Epithelial cell of esophagus (primary cell): ENCODE measurements at regions not wholly inside any gene's neighbourhood (a gene's known extent, or its start where the extent isn't known, plus 50 kb on each side); places are given as distances from the start of the nearest gene placed in this dataset.
A peak's percentile ranks its signal among the peaks of the same experiment; 100 is the strongest.

Source experiments
- DNase-seq: peaks from one replicate; pipeline ENCODE4 v3.0.0; 2010; ENCODE audit warnings: low read depth
- H3K4me3 ChIP-seq: 2 replicates; pipeline ENCODE4 v1.5.1; 2011; ENCODE audit warnings: mild to moderate bottlenecking, low read length, control low read depth
- TF ChIP-seq, protein P1 (sequence below): IDR thresholded peaks from 2 replicates; pipeline ENCODE4 v1.5.1; 2011; ENCODE audit warnings: low read depth, mild to moderate bottlenecking, low read length, control low read depth, inconsistent platforms; ENCODE audit not compliant: insufficient read depth; ENCODE audit errors: missing control alignments

DNA sequence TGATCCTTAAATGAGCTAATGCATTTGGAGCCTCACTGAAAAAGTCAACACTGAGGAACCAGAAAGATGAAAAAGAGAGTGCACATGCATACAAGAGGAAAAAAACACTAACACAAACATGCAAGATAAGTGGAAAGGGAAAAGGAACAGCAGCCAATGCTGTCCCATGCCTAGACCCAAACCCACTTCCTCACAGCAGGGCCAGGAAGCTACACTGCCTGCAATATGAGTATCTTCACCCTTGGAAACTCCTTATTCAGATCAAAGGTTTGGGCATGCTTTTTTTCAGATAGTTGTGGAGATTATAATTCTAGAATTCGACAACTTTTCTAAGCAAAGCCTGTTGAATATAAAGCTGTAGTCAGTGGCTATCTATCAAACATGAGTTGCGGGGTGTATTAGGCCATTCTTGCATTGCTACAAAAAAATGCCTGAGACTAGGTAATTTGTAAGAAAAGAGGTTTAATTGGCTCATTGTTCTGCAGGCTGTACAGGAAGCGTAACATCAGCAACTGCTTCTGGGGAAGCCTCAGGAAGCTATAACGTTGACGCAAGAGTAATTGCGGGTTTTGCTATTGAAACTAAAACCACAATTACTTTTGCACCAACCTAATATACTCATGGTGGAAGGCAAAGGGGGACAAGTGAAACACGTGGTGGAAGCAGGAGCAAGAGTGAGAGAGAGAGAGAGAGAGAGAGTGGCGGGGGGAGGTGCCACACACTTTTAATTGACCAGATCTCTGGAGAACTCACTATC, 138.2 kb downstream of the MBD2 start:
- DNase-seq: no peak
- TF ChIP-seq, protein P1, sequence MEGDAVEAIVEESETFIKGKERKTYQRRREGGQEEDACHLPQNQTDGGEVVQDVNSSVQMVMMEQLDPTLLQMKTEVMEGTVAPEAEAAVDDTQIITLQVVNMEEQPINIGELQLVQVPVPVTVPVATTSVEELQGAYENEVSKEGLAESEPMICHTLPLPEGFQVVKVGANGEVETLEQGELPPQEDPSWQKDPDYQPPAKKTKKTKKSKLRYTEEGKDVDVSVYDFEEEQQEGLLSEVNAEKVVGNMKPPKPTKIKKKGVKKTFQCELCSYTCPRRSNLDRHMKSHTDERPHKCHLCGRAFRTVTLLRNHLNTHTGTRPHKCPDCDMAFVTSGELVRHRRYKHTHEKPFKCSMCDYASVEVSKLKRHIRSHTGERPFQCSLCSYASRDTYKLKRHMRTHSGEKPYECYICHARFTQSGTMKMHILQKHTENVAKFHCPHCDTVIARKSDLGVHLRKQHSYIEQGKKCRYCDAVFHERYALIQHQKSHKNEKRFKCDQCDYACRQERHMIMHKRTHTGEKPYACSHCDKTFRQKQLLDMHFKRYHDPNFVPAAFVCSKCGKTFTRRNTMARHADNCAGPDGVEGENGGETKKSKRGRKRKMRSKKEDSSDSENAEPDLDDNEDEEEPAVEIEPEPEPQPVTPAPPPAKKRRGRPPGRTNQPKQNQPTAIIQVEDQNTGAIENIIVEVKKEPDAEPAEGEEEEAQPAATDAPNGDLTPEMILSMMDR: no peak
- H3K4me3 ChIP-seq: no peak overlapping the region

DNA sequence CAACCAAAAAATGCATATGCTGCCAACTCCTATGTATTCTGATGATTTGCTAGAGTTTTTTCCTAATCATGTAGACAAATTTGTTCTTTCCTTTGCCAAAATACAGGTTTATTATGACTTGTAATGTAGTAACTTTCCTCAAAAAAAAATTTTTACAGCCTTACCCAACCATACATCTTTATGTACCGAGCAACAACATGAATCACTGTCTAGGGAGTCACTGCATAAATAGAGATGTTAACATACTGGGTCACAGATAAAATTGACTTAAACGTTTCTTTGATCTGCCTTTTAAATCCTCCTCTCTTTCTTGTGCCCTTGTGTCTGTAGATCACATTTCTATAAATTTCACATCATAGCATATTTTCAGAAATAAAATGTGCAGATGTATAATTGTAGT, 143.6 kb downstream of the MBD2 start:
- TF ChIP-seq, protein P1: no peak
- DNase-seq: peak; percentile 26
- H3K4me3 ChIP-seq: no peak overlapping the region

DNA sequence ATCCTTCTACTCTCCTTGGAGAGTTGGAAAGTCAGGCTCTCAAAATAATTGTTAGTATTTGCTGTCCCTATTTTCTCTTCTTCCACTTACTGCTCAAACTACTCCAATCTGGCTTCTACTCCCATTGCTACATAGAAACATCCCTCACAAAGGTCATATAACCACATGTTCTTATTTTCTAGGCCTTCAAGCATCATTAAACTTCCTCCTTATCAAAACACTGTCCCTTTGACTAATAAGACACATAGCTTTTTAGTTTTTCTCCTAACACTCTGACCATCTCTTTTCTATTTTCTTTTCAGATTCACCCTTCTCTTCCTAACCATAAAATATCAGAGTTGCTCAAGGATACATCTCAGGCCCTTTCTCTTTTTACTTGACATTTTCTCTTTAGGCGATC, 148.3 kb downstream of the MBD2 start:
- TF ChIP-seq, protein P1: no peak
- no peak for DNase-seq
- no peak overlapping the region for H3K4me3 ChIP-seq

DNA sequence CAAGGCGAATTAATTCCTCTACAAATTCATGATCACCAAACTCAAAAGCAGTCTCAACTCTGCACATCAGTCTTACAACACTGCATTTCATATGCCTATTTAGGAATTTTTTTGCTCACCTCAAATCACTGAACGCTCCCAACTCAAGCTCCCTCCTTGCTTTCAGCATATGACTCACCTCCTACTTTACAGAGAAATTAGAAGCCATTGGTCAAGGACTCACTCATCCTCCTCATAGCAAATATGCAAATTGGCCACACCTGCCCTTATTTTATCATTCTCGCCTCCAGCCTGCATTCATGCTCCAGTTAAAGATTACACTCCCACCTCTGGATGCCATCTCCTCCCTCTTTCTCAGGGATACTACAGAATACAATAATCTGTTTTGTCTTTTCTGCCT, 148.8 kb downstream of the MBD2 start:
- TF ChIP-seq, protein P1: no peak
- no peak overlapping the region for H3K4me3 ChIP-seq
- peak; percentile 68 for DNase-seq

DNA sequence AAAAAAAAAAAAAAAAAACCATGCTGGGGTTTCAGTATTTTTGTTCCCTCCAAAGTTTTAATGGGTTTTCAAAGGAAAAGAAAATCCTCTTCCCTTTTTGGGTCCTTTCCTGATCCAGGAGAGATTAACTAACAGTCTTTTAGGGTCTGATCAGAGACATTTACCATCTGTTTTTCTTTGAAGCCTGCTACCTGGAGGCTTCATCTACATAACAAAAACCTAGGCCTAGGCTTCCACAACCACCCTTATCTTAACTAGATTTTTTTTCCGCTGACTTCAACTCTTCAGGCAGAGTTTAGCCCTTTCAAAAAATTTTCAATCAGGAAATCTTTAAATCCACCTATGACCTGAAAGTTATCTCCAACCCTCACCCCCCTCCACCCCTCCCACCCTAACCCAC, 154.7 kb downstream of the MBD2 start:
- TF ChIP-seq, protein P1: no peak
- DNase-seq: no peak
- H3K4me3 ChIP-seq: no peak overlapping the region

DNA sequence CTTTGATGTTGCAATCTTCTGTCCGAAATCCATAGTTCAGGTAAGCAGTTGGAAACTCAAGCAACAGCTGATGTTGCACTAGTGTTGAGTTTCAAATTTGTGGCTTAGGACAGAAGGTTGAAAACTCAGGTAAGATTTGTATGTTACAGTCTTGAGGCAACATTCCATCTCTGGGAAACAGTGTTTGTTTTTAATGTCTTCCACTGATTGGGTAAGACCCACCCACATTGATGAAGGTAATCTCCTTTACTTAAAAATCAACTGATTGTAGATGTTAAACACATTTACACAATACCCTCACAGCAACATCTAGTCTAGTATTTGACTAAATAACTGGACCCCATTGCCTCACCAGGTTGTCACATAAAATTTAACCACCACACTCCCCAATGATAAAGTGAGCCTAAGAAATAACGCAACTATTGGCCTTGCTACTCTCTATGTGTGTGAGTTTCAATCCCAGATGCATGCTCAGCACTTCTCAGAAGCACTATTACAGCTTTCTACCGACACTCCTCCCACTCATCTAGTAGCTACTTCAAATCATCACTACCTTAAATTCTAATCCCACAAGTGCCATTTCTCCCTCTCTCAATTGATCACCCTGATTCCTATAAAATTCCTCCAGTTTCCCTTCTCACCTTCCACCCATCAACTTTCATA, 164.0 kb downstream of the MBD2 start:
- TF ChIP-seq, protein P1: no peak
- H3K4me3 ChIP-seq: no peak overlapping the region
- DNase-seq: no peak
